Testis (tissue), 2 donors: ENCODE measurements at regions not wholly inside any gene's neighbourhood (a gene's known extent, or its start where the extent isn't known, plus 50 kb on each side); places are given as distances from the start of the nearest gene placed in this dataset.

Source experiments
- POLR2A ChIP-seq: fragments of 450-650 bp; IDR thresholded peaks from one replicate; pipeline ENCODE4 v1.6.1; 2017; ENCODE audit warnings: antibody characterized with exemption, mild to moderate bottlenecking, moderate library complexity
- TF ChIP-seq, protein P1 (sequence below), 3 experiments: fragments of 450-650 bp in 2 of 3; fragments of 200-600 bp in 1 of 3; sonication (generic) in 1 of 3; IDR thresholded peaks; one replicate each; pipeline ENCODE4 v1.5.1; 2016 to 2019; ENCODE audit warnings: antibody characterized with exemption in 3 of 3, mild to moderate bottlenecking in 2 of 3, moderate library complexity in 1 of 3

DNA sequence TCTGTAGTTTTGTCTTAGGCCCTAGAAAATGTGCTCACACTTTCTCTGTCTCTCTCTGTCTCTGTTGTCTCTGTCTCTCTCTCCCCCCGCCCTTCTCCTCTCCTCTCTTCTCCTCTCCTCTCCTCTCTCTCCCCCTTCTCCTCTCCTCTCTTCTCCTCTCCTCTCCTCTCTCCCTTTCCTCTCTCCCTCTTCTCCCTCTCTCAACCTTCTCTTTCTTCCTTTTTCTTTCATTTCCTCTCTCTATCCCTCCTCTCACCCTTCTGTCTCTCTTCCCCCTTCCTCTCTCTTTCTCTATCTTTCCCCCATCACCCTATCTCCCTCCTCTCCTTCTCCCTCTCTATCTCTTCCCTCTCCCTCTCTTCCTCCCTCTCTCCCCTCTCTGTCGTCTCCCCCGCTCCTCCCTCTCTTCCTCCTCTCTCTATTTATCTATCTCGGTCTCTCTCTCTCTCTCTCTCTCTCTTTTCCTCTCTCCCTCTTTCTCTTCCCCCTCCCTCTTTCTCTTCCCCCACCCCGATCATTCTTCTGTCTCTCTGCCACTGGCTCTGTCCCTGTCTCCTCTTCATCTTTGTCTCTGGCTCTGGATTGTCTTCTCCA lies 107.2 kb upstream of the C16orf82 start:
- TF ChIP-seq, protein P1, sequence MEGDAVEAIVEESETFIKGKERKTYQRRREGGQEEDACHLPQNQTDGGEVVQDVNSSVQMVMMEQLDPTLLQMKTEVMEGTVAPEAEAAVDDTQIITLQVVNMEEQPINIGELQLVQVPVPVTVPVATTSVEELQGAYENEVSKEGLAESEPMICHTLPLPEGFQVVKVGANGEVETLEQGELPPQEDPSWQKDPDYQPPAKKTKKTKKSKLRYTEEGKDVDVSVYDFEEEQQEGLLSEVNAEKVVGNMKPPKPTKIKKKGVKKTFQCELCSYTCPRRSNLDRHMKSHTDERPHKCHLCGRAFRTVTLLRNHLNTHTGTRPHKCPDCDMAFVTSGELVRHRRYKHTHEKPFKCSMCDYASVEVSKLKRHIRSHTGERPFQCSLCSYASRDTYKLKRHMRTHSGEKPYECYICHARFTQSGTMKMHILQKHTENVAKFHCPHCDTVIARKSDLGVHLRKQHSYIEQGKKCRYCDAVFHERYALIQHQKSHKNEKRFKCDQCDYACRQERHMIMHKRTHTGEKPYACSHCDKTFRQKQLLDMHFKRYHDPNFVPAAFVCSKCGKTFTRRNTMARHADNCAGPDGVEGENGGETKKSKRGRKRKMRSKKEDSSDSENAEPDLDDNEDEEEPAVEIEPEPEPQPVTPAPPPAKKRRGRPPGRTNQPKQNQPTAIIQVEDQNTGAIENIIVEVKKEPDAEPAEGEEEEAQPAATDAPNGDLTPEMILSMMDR (IDR thresholded peaks at IDR 0.05): no peak
- no peak for TF ChIP-seq POLR2A
